ENCODE measurements at regions not wholly inside any gene's neighbourhood (a gene's known extent, or its start where the extent isn't known, plus 50 kb on each side); places are given as distances from the start of the nearest gene placed in this dataset.
A peak's percentile ranks its signal among the peaks of the same experiment; 100 is the strongest.

- Histone ChIP-seq H2AFZ (ENCODE audit: low read length) (no peak overlapping the region), H3K4me2 (ENCODE audit: extremely low read depth, insufficient read depth, low read length) (no peak overlapping the region), H3K79me2 (ENCODE audit: control insufficient read depth, insufficient read depth, low read length) (no peaks in the 10 kb centered on the region), H3K36me3 (ENCODE audit: control insufficient read depth, insufficient read depth, low read length) (no peaks in the 10 kb centered on the region), H3K27ac (ENCODE audit: insufficient read depth, low read length) (no peak overlapping the region), H3K4me1 (ENCODE audit: control insufficient read depth, extremely low read depth, insufficient read depth, low read length) (peaks cover 19% of the 10 kb centered on the region), H4K20me1 (ENCODE audit: control insufficient read depth, extremely low read depth, insufficient read depth, low read length) (no peaks in the 10 kb centered on the region), H3K27me3 (ENCODE audit: control insufficient read depth, insufficient read depth, low read length) (no peaks in the 10 kb centered on the region), H3K4me3 (replicated peaks in 1 of 4; ENCODE audit: control extremely low read depth in 1 of 4, insufficient read depth in 1 of 4, low read depth in 3 of 4, low read length in 4 of 4) (no peak overlapping the region), H3K9ac (ENCODE audit: insufficient read depth, low read length) (no peak overlapping the region), H3K9me3 (ENCODE audit: control insufficient read depth, insufficient read depth, low read depth, low read length) (no peaks in the 10 kb centered on the region)
- no peak for DNase-seq (ENCODE audit: low read depth in 2 of 2)
- TF ChIP-seq EZH2 (IDR thresholded peaks at IDR 0.05; ENCODE audit: low read length, missing control alignments) = no peak
- TF ChIP-seq, protein P1, sequence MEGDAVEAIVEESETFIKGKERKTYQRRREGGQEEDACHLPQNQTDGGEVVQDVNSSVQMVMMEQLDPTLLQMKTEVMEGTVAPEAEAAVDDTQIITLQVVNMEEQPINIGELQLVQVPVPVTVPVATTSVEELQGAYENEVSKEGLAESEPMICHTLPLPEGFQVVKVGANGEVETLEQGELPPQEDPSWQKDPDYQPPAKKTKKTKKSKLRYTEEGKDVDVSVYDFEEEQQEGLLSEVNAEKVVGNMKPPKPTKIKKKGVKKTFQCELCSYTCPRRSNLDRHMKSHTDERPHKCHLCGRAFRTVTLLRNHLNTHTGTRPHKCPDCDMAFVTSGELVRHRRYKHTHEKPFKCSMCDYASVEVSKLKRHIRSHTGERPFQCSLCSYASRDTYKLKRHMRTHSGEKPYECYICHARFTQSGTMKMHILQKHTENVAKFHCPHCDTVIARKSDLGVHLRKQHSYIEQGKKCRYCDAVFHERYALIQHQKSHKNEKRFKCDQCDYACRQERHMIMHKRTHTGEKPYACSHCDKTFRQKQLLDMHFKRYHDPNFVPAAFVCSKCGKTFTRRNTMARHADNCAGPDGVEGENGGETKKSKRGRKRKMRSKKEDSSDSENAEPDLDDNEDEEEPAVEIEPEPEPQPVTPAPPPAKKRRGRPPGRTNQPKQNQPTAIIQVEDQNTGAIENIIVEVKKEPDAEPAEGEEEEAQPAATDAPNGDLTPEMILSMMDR (conservative IDR thresholded peaks at IDR 0.05 in 1 of 2, IDR thresholded peaks at IDR 0.05 in 1 of 2; ENCODE audit: low read depth in 1 of 2, low read length in 2 of 2) = no peak
Measured at GRCh38 chr9:700365-701282, 140.9 kb upstream of the DMRT1 start.

DNA sequence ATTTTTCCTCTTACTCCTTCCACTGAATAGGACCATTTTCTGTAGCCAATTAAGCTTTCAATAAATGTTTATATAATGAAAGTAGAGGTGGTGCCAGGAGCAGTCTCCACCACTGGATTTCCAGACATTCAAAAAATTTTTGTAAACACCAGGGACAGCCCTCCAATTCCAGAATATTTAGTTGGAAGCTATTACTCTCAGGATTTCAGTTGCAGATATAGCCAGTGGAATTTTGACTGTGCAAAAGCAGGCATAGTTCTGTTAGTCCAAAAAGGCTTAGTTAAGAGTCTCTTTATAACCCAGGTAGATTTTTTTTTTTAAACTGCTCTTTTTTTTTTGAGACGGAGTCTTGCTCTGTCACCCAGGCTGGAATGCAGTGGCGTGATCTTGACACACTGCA, 138.1 kb upstream of the DMRT1 start:
- Histone ChIP-seq H3K79me2 (ENCODE audit: control insufficient read depth, insufficient read depth, low read length) (no peaks in the 10 kb centered on the region), H3K9me3 (ENCODE audit: control insufficient read depth, insufficient read depth, low read depth, low read length) (no peaks in the 10 kb centered on the region), H3K36me3 (ENCODE audit: control insufficient read depth, insufficient read depth, low read length) (no peaks in the 10 kb centered on the region), H3K27ac (ENCODE audit: insufficient read depth, low read length) (no peak overlapping the region), H3K27me3 (ENCODE audit: control insufficient read depth, insufficient read depth, low read length) (no peaks in the 10 kb centered on the region), H3K9ac (ENCODE audit: insufficient read depth, low read length) (no peak overlapping the region), H4K20me1 (ENCODE audit: control insufficient read depth, extremely low read depth, insufficient read depth, low read length) (no peaks in the 10 kb centered on the region), H2AFZ (ENCODE audit: low read length) (no peak overlapping the region), H3K4me1 (ENCODE audit: control insufficient read depth, extremely low read depth, insufficient read depth, low read length) (peaks cover 5% of the 10 kb centered on the region), H3K4me3 (replicated peaks in 1 of 4; ENCODE audit: control extremely low read depth in 1 of 4, insufficient read depth in 1 of 4, low read depth in 3 of 4, low read length in 4 of 4) (no peak overlapping the region), H3K4me2 (ENCODE audit: extremely low read depth, insufficient read depth, low read length) (no peak overlapping the region)
- DNase-seq (ENCODE audit: low read depth in 2 of 2) = peak in 1 of 2 donors; percentile 75
- TF ChIP-seq EZH2 (IDR thresholded peaks at IDR 0.05; ENCODE audit: low read length, missing control alignments) = no peak
- TF ChIP-seq, protein P1 (conservative IDR thresholded peaks at IDR 0.05 in 1 of 2, IDR thresholded peaks at IDR 0.05 in 1 of 2; ENCODE audit: low read depth in 1 of 2, low read length in 2 of 2) = no peak

DNA sequence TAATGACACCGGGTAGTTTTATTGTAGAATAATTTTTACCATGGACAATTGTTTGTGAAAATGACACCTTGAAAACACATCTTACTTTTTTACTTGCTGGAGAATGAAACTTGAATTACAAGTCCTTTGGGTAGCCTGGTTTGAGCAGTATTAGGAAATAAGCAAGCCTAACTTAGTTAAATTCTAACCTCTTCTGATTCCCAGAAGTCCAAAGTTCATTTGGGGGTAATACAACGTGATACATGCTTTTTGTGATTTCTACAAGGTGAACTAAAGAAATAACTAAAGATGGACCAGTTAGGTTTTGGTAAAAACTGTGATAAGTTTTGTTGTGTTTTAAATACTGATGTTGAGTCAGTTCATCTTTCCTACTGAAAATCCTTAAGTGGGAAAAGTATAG, 135.4 kb upstream of the DMRT1 start:
- Histone ChIP-seq H4K20me1 (ENCODE audit: control insufficient read depth, extremely low read depth, insufficient read depth, low read length) (no peaks in the 10 kb centered on the region), H3K27ac (ENCODE audit: insufficient read depth, low read length) (peak overlapping the region; percentile 92), H3K36me3 (ENCODE audit: control insufficient read depth, insufficient read depth, low read length) (peaks cover 1% of the 10 kb centered on the region), H3K9me3 (ENCODE audit: control insufficient read depth, insufficient read depth, low read depth, low read length) (no peaks in the 10 kb centered on the region), H3K4me3 (replicated peaks in 1 of 4; ENCODE audit: control extremely low read depth in 1 of 4, insufficient read depth in 1 of 4, low read depth in 3 of 4, low read length in 4 of 4) (peak overlapping the region in 2 of 4 experiments; percentile 60 to 64), H3K4me2 (ENCODE audit: extremely low read depth, insufficient read depth, low read length) (peak overlapping the region; percentile 85), H2AFZ (ENCODE audit: low read length) (peak overlapping the region; percentile 27), H3K4me1 (ENCODE audit: control insufficient read depth, extremely low read depth, insufficient read depth, low read length) (peaks cover 7% of the 10 kb centered on the region), H3K9ac (ENCODE audit: insufficient read depth, low read length) (no peak overlapping the region), H3K79me2 (ENCODE audit: control insufficient read depth, insufficient read depth, low read length) (peaks cover 2% of the 10 kb centered on the region), H3K27me3 (ENCODE audit: control insufficient read depth, insufficient read depth, low read length) (no peaks in the 10 kb centered on the region)
- DNase-seq (ENCODE audit: low read depth in 2 of 2) = no peak
- no peak for TF ChIP-seq EZH2 (IDR thresholded peaks at IDR 0.05; ENCODE audit: low read length, missing control alignments)
- TF ChIP-seq, protein P1 (conservative IDR thresholded peaks at IDR 0.05 in 1 of 2, IDR thresholded peaks at IDR 0.05 in 1 of 2; ENCODE audit: low read depth in 1 of 2, low read length in 2 of 2) = no peak

All from fibroblast of lung (primary cell).